B cell (primary cell): ENCODE measurements at regions not wholly inside any gene's neighbourhood (a gene's known extent, or its start where the extent isn't known, plus 50 kb on each side); places are given as distances from the start of the nearest gene placed in this dataset.

Source experiments
- ATAC-seq: fragments of 200-7000 bp; cut with Tn5 transposase; one replicate; pipeline ENCODE4 v1.10.0; 2021; ENCODE audit warnings: low read depth, mild to moderate bottlenecking, moderate number of reproducible peaks, moderate library complexity
- CTCF ChIA-PET: fragments of 350-600 bp; sonication (Branson Sonifier 250); formaldehyde crosslinking; loops from one replicate; lab custom pipeline; 2021; ENCODE audit warnings: antibody characterized with exemption, inconsistent platforms; lab: Charles Lee
- POLR2A ChIA-PET: fragments of 350-600 bp; sonication (Branson Sonifier 250); formaldehyde crosslinking; loops from one replicate; lab custom pipeline; 2021; ENCODE audit warnings: antibody characterized with exemption; lab: Charles Lee
- DNase-seq: peaks from one replicate; pipeline ENCODE4 v3.0.0; 2013
- H2AFZ ChIP-seq: 2 replicates; pipeline ENCODE4 v1.6.1; 2012; ENCODE audit warnings: mild to moderate bottlenecking, low read depth, low read length; ENCODE audit not compliant: insufficient read depth, poor library complexity, severe bottlenecking
- H3K27ac ChIP-seq, 2 donors: 1 replicate in 1 of 2; 2 replicates in 1 of 2; pipeline ENCODE4 v1.5.1; 2012 to 2013; ENCODE audit warnings: low read length in 2 of 2, mild to moderate bottlenecking in 2 of 2, moderate library complexity in 1 of 2
- H3K27me3 ChIP-seq, 4 experiments: fragments of 200-600 bp in 1 of 4; sonication (generic) in 1 of 4; replicated peaks in 1 of 4; 1 replicate in 2 of 4; 2 replicates in 2 of 4; pipeline versions ENCODE4 v1.6.1 to v1.7.0; 2013 to 2016; ENCODE audit warnings: low read length in 3 of 4, mild to moderate bottlenecking in 2 of 4, mixed read lengths in 1 of 4, moderate library complexity in 1 of 4; ENCODE audit not compliant: insufficient read depth in 4 of 4, control insufficient read depth in 3 of 4; ENCODE audit errors: control extremely low read depth in 1 of 4
- H3K36me3 ChIP-seq, 2 experiments: replicated peaks in 1 of 2; 1 replicate in 1 of 2; 2 replicates in 1 of 2; pipeline versions ENCODE4 v1.6.1 to v1.7.1; 2013; ENCODE audit warnings: low read length in 1 of 2; ENCODE audit not compliant: insufficient read depth in 2 of 2, control insufficient read depth in 1 of 2; ENCODE audit errors: control extremely low read depth in 1 of 2, extremely low read depth in 1 of 2
- H3K4me1 ChIP-seq, 2 donors: fragments of 200-600 bp in 1 of 2; sonication (generic) in 1 of 2; 1 replicate in 1 of 2; 2 replicates in 1 of 2; pipeline versions ENCODE4 v1.5.1 to v1.6.1; 2013 to 2017; ENCODE audit warnings: low read length in 2 of 2; ENCODE audit not compliant: control insufficient read depth in 2 of 2, insufficient read depth in 2 of 2
- H3K4me2 ChIP-seq: replicated peaks from 2 replicates; pipeline ENCODE3; 2012; ENCODE audit warnings: mild to moderate bottlenecking, low read depth, low read length; ENCODE audit not compliant: poor library complexity, severe bottlenecking
- H3K4me3 ChIP-seq, 5 experiments: fragments of 200-600 bp in 1 of 5; sonication (generic) in 1 of 5; 1 replicate in 3 of 5; 2 replicates in 2 of 5; pipeline versions ENCODE4 v1.5.1 to v1.7.0; 2011 to 2016; ENCODE audit warnings: low read length in 4 of 5, mild to moderate bottlenecking in 4 of 5, low read depth in 2 of 5, control low read depth in 1 of 5, moderate library complexity in 1 of 5; ENCODE audit not compliant: insufficient read depth in 1 of 5; ENCODE audit errors: control extremely low read depth in 1 of 5, extremely low read depth in 1 of 5
- H3K79me2 ChIP-seq: fragments of 200-600 bp; sonication (generic); one replicate; pipeline ENCODE4 v1.6.0; 2016; ENCODE audit warnings: low read length; ENCODE audit not compliant: control insufficient read depth, insufficient read depth
- H3K9ac ChIP-seq: fragments of 200-600 bp; sonication (generic); 2 replicates; pipeline ENCODE4 v1.6.1; 2017; ENCODE audit warnings: mild to moderate bottlenecking, low read length, moderate library complexity
- H3K9me3 ChIP-seq, 3 donors: one replicate each; pipeline versions ENCODE4 v1.6.1 to v1.7.1; 2013; ENCODE audit warnings: low read length in 2 of 3; ENCODE audit not compliant: control insufficient read depth in 2 of 3, insufficient read depth in 1 of 3; ENCODE audit errors: control extremely low read depth in 1 of 3
- H4K20me1 ChIP-seq: 2 replicates; pipeline ENCODE4 v1.6.0; 2012; ENCODE audit warnings: mild to moderate bottlenecking, low read length; ENCODE audit not compliant: insufficient read depth, control insufficient read depth, poor library complexity, severe bottlenecking
- H3K27ac Mint-ChIP-seq: one replicate; pipeline ENCODE4 v1.8.0; 2021; ENCODE audit warnings: mixed read lengths
- H3K27me3 Mint-ChIP-seq: one replicate; pipeline ENCODE4 v1.8.0; 2021; ENCODE audit warnings: mixed read lengths
- H3K4me1 Mint-ChIP-seq: one replicate; pipeline ENCODE4 v1.8.0; 2021; ENCODE audit warnings: mixed read lengths
- H3K4me3 Mint-ChIP-seq: one replicate; pipeline ENCODE4 v1.8.0; 2021; ENCODE audit warnings: mixed read lengths
- H3K9me3 Mint-ChIP-seq: one replicate; pipeline ENCODE4 v1.8.0; 2022; ENCODE audit warnings: mixed read lengths; ENCODE audit not compliant: insufficient read depth
- EZH2 ChIP-seq: IDR thresholded peaks from 2 replicates; pipeline ENCODE4 v1.6.1; 2012; ENCODE audit warnings: borderline replicate concordance, low read depth, mild to moderate bottlenecking, moderate library complexity, low read length; ENCODE audit not compliant: insufficient read depth, poor library complexity, severe bottlenecking
- WGBS: methylation state at CpG from one replicate; pipeline ENCODE4 v1.1.5; 2013; ENCODE audit warnings: missing lambda C conversion rate; ENCODE audit not compliant: insufficient coverage; 5-methylcytosine and 5-hydroxymethylcytosine counted together
- intact Hi-C: fragments of 100-400 bp; cut with micrococcal nuclease; formaldehyde crosslinking; loops from one replicate; pipeline ENCODE4 v1.10.0; 2022
- TF ChIP-seq, protein P1 (sequence below): fragments of 200-600 bp; IDR thresholded peaks from one replicate; pipeline ENCODE4 v1.8.0; 2022; ENCODE audit warnings: antibody characterized with exemption, mild to moderate bottlenecking

DNA sequence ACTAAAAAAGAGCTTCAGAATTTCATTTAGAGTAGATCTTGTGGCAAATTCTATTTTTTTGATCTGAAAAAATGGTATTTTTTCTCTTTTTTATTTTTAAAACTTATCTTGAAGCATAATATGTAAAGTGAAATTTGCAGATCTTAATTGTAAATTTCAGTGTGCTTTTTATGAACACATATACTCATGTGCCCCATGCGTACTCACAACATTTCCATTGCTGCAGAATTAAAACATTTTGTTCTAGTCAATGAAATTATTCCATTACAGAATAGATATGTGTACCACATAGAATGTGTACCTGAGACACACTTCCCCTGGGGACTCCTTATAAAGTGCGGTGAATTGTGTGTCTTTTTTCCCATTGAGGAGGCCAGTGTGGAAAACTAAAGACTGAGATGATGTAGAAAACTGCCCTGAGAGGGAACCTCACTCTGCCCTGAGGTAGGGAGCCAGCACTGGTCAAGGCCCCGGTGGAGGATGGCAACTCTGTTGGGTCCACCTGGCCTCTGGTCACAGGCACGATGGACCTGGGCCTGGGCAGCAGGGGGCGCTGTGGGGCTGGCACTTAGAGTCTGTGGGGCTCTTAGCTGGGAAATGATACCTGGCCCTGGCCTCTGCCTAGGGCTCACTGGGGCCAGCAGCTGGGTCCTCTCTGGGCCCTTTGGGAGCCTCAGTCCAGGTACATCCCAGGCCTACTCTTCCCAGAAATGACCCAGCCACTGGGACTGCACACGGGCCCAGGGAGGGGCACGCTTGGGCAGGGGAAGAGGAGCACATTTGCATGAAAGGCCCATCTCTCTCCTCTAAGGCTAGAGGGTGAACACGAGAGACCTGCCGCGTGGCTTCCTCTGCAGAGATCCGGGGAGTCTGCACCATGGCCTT, 77.9 kb upstream of the TOP3B start:
- H3K27ac Mint-ChIP-seq, result peak overlapping the region; percentile 73
- no peaks in the 10 kb centered on the region for H3K9me3 Mint-ChIP-seq
- H3K4me2 ChIP-seq, result peak overlapping the region; percentile 14
- no peaks in the 10 kb centered on the region for H4K20me1 ChIP-seq
- POLR2A ChIA-PET, result interaction anchor here (1.7 kb wide), 1 partner anchor 38 kb away, joined by 5 read pairs; no protein-coding TSS in a partner anchor
- H3K4me1 ChIP-seq, result peaks cover 33 to 36% of the 10 kb centered on the region in 2 donors
- peaks cover 37% of the 10 kb centered on the region for H3K4me1 Mint-ChIP-seq
- H3K79me2 ChIP-seq, result no peaks in the 10 kb centered on the region
- TF ChIP-seq EZH2, result no peak
- TF ChIP-seq, protein P1, sequence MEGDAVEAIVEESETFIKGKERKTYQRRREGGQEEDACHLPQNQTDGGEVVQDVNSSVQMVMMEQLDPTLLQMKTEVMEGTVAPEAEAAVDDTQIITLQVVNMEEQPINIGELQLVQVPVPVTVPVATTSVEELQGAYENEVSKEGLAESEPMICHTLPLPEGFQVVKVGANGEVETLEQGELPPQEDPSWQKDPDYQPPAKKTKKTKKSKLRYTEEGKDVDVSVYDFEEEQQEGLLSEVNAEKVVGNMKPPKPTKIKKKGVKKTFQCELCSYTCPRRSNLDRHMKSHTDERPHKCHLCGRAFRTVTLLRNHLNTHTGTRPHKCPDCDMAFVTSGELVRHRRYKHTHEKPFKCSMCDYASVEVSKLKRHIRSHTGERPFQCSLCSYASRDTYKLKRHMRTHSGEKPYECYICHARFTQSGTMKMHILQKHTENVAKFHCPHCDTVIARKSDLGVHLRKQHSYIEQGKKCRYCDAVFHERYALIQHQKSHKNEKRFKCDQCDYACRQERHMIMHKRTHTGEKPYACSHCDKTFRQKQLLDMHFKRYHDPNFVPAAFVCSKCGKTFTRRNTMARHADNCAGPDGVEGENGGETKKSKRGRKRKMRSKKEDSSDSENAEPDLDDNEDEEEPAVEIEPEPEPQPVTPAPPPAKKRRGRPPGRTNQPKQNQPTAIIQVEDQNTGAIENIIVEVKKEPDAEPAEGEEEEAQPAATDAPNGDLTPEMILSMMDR, result peak; percentile 86
- no peaks in the 10 kb centered on the region for H3K36me3 ChIP-seq
- peaks cover 3% of the 10 kb centered on the region for H3K27me3 Mint-ChIP-seq
- no peak overlapping the region for H3K9ac ChIP-seq
- H3K27ac ChIP-seq, result no peak overlapping the region
- intact Hi-C loops, result loop anchor here (2.0 kb wide), 2 partner anchors 30 to 38 kb away; no protein-coding TSS in a partner anchor
- WGBS, result 49% methylated on average over 8 of the region's 11 CpGs
- ATAC-seq (peak; percentile 68), DNase-seq (peak; percentile 75)
- H2AFZ ChIP-seq, result peak overlapping the region; percentile 67
- H3K27me3 ChIP-seq, result no peaks in the 10 kb centered on the region
- no peaks in the 10 kb centered on the region for H3K9me3 ChIP-seq
- CTCF ChIA-PET, result interaction anchor here (0.6 to 7.8 kb wide), 35 partner anchors 10 to 895 kb away, joined by 3 to 122 read pairs (median 5); partner anchors contain the start of gene TOP3B
- H3K4me3 ChIP-seq, result no peak overlapping the region
- H3K4me3 Mint-ChIP-seq, result no peak overlapping the region
